ENCODE measurements at regions not wholly inside any gene's neighbourhood (a gene's known extent, or its start where the extent isn't known, plus 50 kb on each side); places are given as distances from the start of the nearest gene placed in this dataset.

- no peak for DNase-seq (ENCODE audit: low spot score)
- no peaks in the 10 kb centered on the region for H3K4me1 ChIP-seq (ENCODE audit: control insufficient read depth in 1 of 2, low read depth in 2 of 2)
- no peaks in the 10 kb centered on the region for H3K27me3 ChIP-seq (replicated peaks; ENCODE audit: insufficient read depth)
- no peak for ATAC-seq (ENCODE audit: insufficient number of reproducible peaks, low FRiP score, low read depth)
- TF ChIP-seq, protein P1, sequence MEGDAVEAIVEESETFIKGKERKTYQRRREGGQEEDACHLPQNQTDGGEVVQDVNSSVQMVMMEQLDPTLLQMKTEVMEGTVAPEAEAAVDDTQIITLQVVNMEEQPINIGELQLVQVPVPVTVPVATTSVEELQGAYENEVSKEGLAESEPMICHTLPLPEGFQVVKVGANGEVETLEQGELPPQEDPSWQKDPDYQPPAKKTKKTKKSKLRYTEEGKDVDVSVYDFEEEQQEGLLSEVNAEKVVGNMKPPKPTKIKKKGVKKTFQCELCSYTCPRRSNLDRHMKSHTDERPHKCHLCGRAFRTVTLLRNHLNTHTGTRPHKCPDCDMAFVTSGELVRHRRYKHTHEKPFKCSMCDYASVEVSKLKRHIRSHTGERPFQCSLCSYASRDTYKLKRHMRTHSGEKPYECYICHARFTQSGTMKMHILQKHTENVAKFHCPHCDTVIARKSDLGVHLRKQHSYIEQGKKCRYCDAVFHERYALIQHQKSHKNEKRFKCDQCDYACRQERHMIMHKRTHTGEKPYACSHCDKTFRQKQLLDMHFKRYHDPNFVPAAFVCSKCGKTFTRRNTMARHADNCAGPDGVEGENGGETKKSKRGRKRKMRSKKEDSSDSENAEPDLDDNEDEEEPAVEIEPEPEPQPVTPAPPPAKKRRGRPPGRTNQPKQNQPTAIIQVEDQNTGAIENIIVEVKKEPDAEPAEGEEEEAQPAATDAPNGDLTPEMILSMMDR (IDR thresholded peaks at IDR 0.05), result no peak
- H3K36me3 ChIP-seq, result no peaks in the 10 kb centered on the region
- H3K4me3 ChIP-seq, result no peak overlapping the region
- no peak overlapping the region for H3K27ac ChIP-seq
- H3K9me3 ChIP-seq, result no peaks in the 10 kb centered on the region
Observed at GRCh38 chr20:55557191-55557590, 448.1 kb downstream of the CBLN4 start.

DNA sequence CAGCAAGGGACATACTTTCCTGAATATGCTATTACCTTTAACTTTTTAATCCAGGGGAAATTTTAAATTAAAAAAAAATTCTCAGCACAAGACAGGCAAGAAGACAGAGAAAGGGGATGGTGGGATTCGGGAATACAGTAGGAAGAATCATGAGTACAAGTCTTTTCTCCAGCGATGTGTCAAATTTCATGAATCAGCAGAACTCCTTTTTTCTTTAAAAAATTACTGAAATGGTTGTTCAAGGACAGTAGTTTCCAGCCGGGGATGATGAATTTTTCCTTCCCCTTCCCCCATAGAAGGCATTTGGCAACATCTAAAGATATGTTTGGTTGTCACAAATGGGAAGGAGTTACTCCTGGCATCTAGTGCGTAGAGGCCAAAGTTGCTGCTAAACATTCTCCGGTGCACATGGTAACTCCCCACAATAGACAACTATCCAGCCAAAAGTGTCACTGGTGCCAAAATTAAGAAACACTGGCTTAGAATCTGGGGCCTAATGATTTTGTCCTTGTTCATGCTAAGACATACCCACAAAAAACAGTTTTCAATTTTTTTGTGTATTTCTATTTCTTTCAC is 450.2 kb downstream of the CBLN4 start:
- no peak for DNase-seq (ENCODE audit: low spot score)
- no peak overlapping the region for H3K27ac ChIP-seq
- no peaks in the 10 kb centered on the region for H3K4me1 ChIP-seq (ENCODE audit: control insufficient read depth in 1 of 2, low read depth in 2 of 2)
- no peak for ATAC-seq (ENCODE audit: insufficient number of reproducible peaks, low FRiP score, low read depth)
- no peak overlapping the region for H3K4me3 ChIP-seq
- no peaks in the 10 kb centered on the region for H3K27me3 ChIP-seq (replicated peaks; ENCODE audit: insufficient read depth)
- H3K9me3 ChIP-seq, result no peaks in the 10 kb centered on the region
- no peaks in the 10 kb centered on the region for H3K36me3 ChIP-seq
- TF ChIP-seq, protein P1 (IDR thresholded peaks at IDR 0.05), result no peak

DNA sequence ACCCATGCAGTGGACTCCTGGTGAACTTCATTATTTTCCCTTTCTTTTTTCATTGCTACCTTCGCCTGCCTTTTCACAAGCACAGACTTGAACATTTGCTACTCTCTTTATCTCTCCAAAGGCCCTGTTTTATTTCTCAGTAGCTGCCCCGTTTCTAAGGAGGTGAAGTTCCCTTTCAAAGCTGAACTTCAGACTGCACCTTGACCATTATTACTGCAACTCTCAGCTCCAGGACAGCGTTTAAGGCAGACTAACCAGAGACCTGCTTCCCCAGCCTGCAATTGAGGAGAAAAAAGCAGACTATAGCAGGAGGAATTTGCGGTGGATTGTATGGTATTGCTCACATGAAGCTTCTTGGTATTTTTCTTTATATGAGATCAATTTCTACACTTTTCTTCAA is 460.7 kb downstream of the CBLN4 start:
- H3K27ac ChIP-seq, result no peak overlapping the region
- ATAC-seq (ENCODE audit: insufficient number of reproducible peaks, low FRiP score, low read depth) (no peak), DNase-seq (ENCODE audit: low spot score) (no peak)
- H3K4me1 ChIP-seq (ENCODE audit: control insufficient read depth in 1 of 2, low read depth in 2 of 2), result no peaks in the 10 kb centered on the region
- no peak overlapping the region for H3K4me3 ChIP-seq
- no peaks in the 10 kb centered on the region for H3K9me3 ChIP-seq
- H3K27me3 ChIP-seq (replicated peaks; ENCODE audit: insufficient read depth), result no peaks in the 10 kb centered on the region
- no peaks in the 10 kb centered on the region for H3K36me3 ChIP-seq
- TF ChIP-seq, protein P1 (IDR thresholded peaks at IDR 0.05), result no peak

GRCh38 chr20:55540486-55540885 is 464.8 kb downstream of the CBLN4 start:
- no peak for DNase-seq (ENCODE audit: low spot score)
- Histone ChIP-seq H3K27me3 (replicated peaks; ENCODE audit: insufficient read depth) (no peaks in the 10 kb centered on the region), H3K4me3 (no peak overlapping the region), H3K9me3 (no peaks in the 10 kb centered on the region), H3K36me3 (no peaks in the 10 kb centered on the region), H3K27ac (no peak overlapping the region), H3K4me1 (ENCODE audit: control insufficient read depth in 1 of 2, low read depth in 2 of 2) (no peaks in the 10 kb centered on the region)
- TF ChIP-seq, protein P1 (IDR thresholded peaks at IDR 0.05), result no peak
- no peak for ATAC-seq (ENCODE audit: insufficient number of reproducible peaks, low FRiP score, low read depth)

- Histone ChIP-seq H3K4me3 (no peak overlapping the region), H3K27ac (no peak overlapping the region), H3K36me3 (no peaks in the 10 kb centered on the region), H3K4me1 (ENCODE audit: control insufficient read depth in 1 of 2, low read depth in 2 of 2) (no peaks in the 10 kb centered on the region), H3K27me3 (replicated peaks; ENCODE audit: insufficient read depth) (no peaks in the 10 kb centered on the region), H3K9me3 (no peaks in the 10 kb centered on the region)
- ATAC-seq (ENCODE audit: insufficient number of reproducible peaks, low FRiP score, low read depth) (no peak), DNase-seq (ENCODE audit: low spot score) (no peak)
- TF ChIP-seq, protein P1 (IDR thresholded peaks at IDR 0.05), result no peak
Observed at GRCh38 chr20:55540013-55540412, 465.3 kb downstream of the CBLN4 start.
